Lower leg skin (tissue), 3 donors: ENCODE measurements at regions not wholly inside any gene's neighbourhood (a gene's known extent, or its start where the extent isn't known, plus 50 kb on each side); places are given as distances from the start of the nearest gene placed in this dataset.

Experiments
- CTCF ChIP-seq, 3 donors: fragments of 450-650 bp; IDR thresholded peaks; one replicate each; pipeline ENCODE4 v1.5.1; 2016; ENCODE audit warnings: antibody characterized with exemption in 3 of 3, mild to moderate bottlenecking in 3 of 3, moderate library complexity in 2 of 3
- POLR2A ChIP-seq, 2 donors: fragments of 450-650 bp; IDR thresholded peaks; one replicate each; pipeline ENCODE4 v1.6.1; 2016 to 2017; ENCODE audit warnings: antibody characterized with exemption in 2 of 2, mild to moderate bottlenecking in 1 of 2, moderate library complexity in 1 of 2

DNA sequence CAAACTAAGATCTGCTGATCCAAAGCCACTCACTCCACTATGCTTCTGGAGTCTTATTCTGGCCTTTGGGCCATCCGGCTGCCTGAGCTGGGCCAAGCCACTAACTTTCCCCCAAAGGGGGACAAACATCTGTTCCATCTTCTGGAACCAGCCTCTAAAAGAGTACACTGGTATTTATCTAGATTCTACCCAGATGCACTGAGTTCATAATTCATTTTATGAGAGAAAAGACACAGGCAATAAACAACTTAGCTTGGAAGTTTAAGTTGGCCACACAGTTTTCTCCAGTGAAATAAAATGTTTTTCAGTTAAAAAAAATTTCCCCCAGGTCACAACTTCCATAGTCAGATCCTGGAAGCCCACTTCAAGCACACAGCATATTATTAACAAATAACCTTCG lies 80.1 kb upstream of the ARHGEF3 start:
- TF ChIP-seq CTCF (IDR thresholded peaks at IDR 0.05), result no peak
- TF ChIP-seq POLR2A (IDR thresholded peaks at IDR 0.05), result no peak
